Keratinocyte (primary cell): ENCODE measurements at regions not wholly inside any gene's neighbourhood (a gene's known extent, or its start where the extent isn't known, plus 50 kb on each side); places are given as distances from the start of the nearest gene placed in this dataset.

ENCODE experiments used
- DNase-seq: peaks from one replicate; pipeline ENCODE4 v3.0.0-alpha.2; 2011; ENCODE audit warnings: low read depth, missing footprints, low spot score
- FAIRE-seq: peaks from 2 replicates; lab custom pipeline; 2011; peaks lifted over from hg19 to GRCh38; lab: Jason Lieb, UNC
- H2AFZ ChIP-seq: 2 replicates; pipeline ENCODE4 v1.6.0; 2012; ENCODE audit warnings: low read length, control low read depth, inconsistent platforms; ENCODE audit not compliant: control insufficient read depth
- H3K27ac ChIP-seq: 2 replicates; pipeline ENCODE4 v1.5.1; 2011; ENCODE audit warnings: low read length; ENCODE audit not compliant: control insufficient read depth, insufficient read depth
- H3K27me3 ChIP-seq: 3 replicates; pipeline ENCODE4 v1.6.0; 2011; ENCODE audit warnings: low read length; ENCODE audit not compliant: control insufficient read depth, insufficient read depth; ENCODE audit errors: extremely low read depth
- H3K36me3 ChIP-seq, 2 experiments: 2 replicates in 1 of 2; 3 replicates in 1 of 2; pipeline ENCODE4 v1.5.1; 2011; ENCODE audit warnings: low read length in 2 of 2, mild to moderate bottlenecking in 1 of 2; ENCODE audit not compliant: control insufficient read depth in 2 of 2, insufficient read depth in 2 of 2; ENCODE audit errors: extremely low read depth in 1 of 2
- H3K4me1 ChIP-seq: 3 replicates; pipeline ENCODE4 v1.5.1; 2011; ENCODE audit warnings: low read length; ENCODE audit not compliant: control insufficient read depth, insufficient read depth; ENCODE audit errors: extremely low read depth
- H3K4me2 ChIP-seq: 3 replicates; pipeline ENCODE4 v1.6.0; 2011; ENCODE audit warnings: low read depth, low read length; ENCODE audit not compliant: control insufficient read depth, insufficient read depth; ENCODE audit errors: extremely low read depth
- H3K4me3 ChIP-seq, 3 experiments: fragments of 200-600 bp in 1 of 3; sonication (generic) in 1 of 3; 2 replicates in 2 of 3; 3 replicates in 1 of 3; pipeline ENCODE4 v1.5.1; 2011 to 2016; ENCODE audit warnings: low read length in 3 of 3, mild to moderate bottlenecking in 3 of 3, control low read depth in 2 of 3, inconsistent platforms in 1 of 3, low read depth in 1 of 3, mixed read lengths in 1 of 3, mixed run types in 1 of 3, moderate library complexity in 1 of 3; ENCODE audit not compliant: control insufficient read depth in 2 of 3, insufficient read depth in 2 of 3; ENCODE audit errors: extremely low read depth in 1 of 3
- H3K79me2 ChIP-seq: 2 replicates; pipeline ENCODE4 v1.6.0; 2012; ENCODE audit warnings: low read length; ENCODE audit not compliant: control insufficient read depth, insufficient read depth
- H3K9ac ChIP-seq: 3 replicates; pipeline ENCODE4 v1.6.0; 2011; ENCODE audit warnings: low read length; ENCODE audit not compliant: control insufficient read depth, insufficient read depth; ENCODE audit errors: extremely low read depth
- H3K9me1 ChIP-seq: 3 replicates; pipeline ENCODE4 v1.6.0; 2011; ENCODE audit warnings: low read length; ENCODE audit not compliant: control insufficient read depth, insufficient read depth; ENCODE audit errors: extremely low read depth
- H3K9me3 ChIP-seq: 2 replicates; pipeline ENCODE4 v1.5.1; 2012; ENCODE audit warnings: low read depth, low read length; ENCODE audit not compliant: control insufficient read depth
- H4K20me1 ChIP-seq: 3 replicates; pipeline ENCODE4 v1.6.0; 2011; ENCODE audit warnings: low read length; ENCODE audit not compliant: control insufficient read depth, insufficient read depth; ENCODE audit errors: extremely low read depth
- CTCF ChIP-seq, 3 experiments: IDR thresholded peaks in 1 of 3; conservative IDR thresholded peaks in 1 of 3; optimal IDR thresholded peaks in 1 of 3; 2 replicates in 2 of 3; 3 replicates in 1 of 3; pipeline versions ENCODE3 to v1.5.1; 2011; ENCODE audit warnings: low read length in 3 of 3, mild to moderate bottlenecking in 3 of 3, moderate library complexity in 2 of 3, control low read depth in 1 of 3, inconsistent platforms in 1 of 3; ENCODE audit not compliant: insufficient read depth in 2 of 3; ENCODE audit errors: extremely low read depth in 1 of 3
- EZH2 ChIP-seq: IDR thresholded peaks from one replicate; pipeline ENCODE4 v1.6.1; 2012; ENCODE audit warnings: inconsistent platforms, mild to moderate bottlenecking, low read length, moderate library complexity
- dilution Hi-C: fragments of 300-500 bp; cut with MboI; formaldehyde crosslinking; loops from one replicate; pipeline ENCODE4 v1.7.0; 2020; ENCODE audit warnings: low sequenced_read_pairs; ENCODE audit not compliant: extremely low pct_ligation_motif_present

DNA sequence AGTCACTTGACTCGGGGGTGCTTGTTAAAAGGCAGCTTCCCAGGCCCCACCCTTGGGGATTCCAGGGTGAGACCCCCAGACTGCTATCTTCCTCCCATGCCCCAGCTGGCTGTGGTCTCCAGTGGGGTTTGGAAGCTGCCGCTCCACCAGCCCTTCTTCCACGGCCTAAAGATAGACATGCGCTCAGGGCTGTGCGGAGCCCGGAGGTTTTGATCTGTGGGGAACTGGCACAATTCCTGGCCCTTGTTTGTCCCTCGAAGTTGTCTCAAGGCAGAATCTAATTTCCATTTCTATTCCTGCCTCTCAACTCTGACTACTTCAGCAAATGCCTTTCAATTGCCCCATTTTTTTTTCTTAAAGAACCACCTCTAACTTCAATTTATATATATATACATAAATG is 120.7 kb upstream of the SRSF6 start:
- H3K9ac ChIP-seq, result no peak overlapping the region
- no peaks in the 10 kb centered on the region for H3K9me1 ChIP-seq
- H3K9me3 ChIP-seq, result peaks cover 7% of the 10 kb centered on the region
- H4K20me1 ChIP-seq, result no peaks in the 10 kb centered on the region
- no peak overlapping the region for H3K4me2 ChIP-seq
- DNase-seq, result no peak
- H3K4me1 ChIP-seq, result no peaks in the 10 kb centered on the region
- no peak for FAIRE-seq
- TF ChIP-seq CTCF (optimal IDR thresholded peaks at IDR 0.05 in 1 of 3, IDR thresholded peaks at IDR 0.05 in 1 of 3, conservative IDR thresholded peaks at IDR 0.05 in 1 of 3; ENCODE audit: extremely low read depth in 1 of 3, insufficient read depth in 2 of 3, low read length in 3 of 3) (no peak), EZH2 (no peak)
- no peaks in the 10 kb centered on the region for H3K79me2 ChIP-seq
- H2AFZ ChIP-seq, result no peak overlapping the region
- H3K27me3 ChIP-seq, result no peaks in the 10 kb centered on the region
- H3K36me3 ChIP-seq, result no peaks in the 10 kb centered on the region
- H3K4me3 ChIP-seq, result no peak overlapping the region
- H3K27ac ChIP-seq, result no peak overlapping the region
- dilution Hi-C loops, result no loop called here

DNA sequence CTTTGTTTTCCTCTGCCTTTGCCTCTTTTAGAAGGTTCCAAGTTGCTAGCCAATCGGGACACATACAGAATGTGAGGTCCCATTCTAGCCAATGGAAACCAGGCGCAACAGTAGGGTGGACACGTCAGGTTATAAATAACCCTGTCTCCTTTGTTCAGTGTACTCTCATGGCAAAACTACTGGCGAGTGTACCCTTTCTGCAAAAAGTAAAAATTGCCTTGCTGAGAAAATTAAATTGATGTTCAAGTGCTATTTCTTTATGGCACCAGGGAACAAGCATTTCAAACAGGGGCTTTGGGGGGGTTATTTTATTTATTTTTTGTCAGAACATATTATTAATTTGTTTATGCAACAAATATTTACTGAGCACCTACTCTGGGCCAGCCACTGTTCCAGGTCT is 123.6 kb upstream of the SRSF6 start:
- no peak overlapping the region for H3K4me2 ChIP-seq
- H4K20me1 ChIP-seq, result no peaks in the 10 kb centered on the region
- H2AFZ ChIP-seq, result no peak overlapping the region
- H3K36me3 ChIP-seq, result no peaks in the 10 kb centered on the region
- DNase-seq (no peak), FAIRE-seq (no peak)
- dilution Hi-C loops, result no loop called here
- H3K9ac ChIP-seq, result no peak overlapping the region
- H3K4me3 ChIP-seq, result no peak overlapping the region
- TF ChIP-seq CTCF (optimal IDR thresholded peaks at IDR 0.05 in 1 of 3, IDR thresholded peaks at IDR 0.05 in 1 of 3, conservative IDR thresholded peaks at IDR 0.05 in 1 of 3; ENCODE audit: extremely low read depth in 1 of 3, insufficient read depth in 2 of 3, low read length in 3 of 3), result no peak
- no peak for TF ChIP-seq EZH2
- H3K4me1 ChIP-seq, result no peaks in the 10 kb centered on the region
- no peaks in the 10 kb centered on the region for H3K9me1 ChIP-seq
- peaks cover 8% of the 10 kb centered on the region for H3K9me3 ChIP-seq
- H3K79me2 ChIP-seq, result no peaks in the 10 kb centered on the region
- no peaks in the 10 kb centered on the region for H3K27me3 ChIP-seq
- no peak overlapping the region for H3K27ac ChIP-seq
